KMS-11 (cell line): ENCODE measurements at regions not wholly inside any gene's neighbourhood (a gene's known extent, or its start where the extent isn't known, plus 50 kb on each side); places are given as distances from the start of the nearest gene placed in this dataset.
"Not testable (repeated sequence)": the region's sequence is repeated elsewhere in the genome, so short reads cannot be mapped to it uniquely, and the experiment has no call there.

Source experiments
- H2AFZ ChIP-seq: fragments of 200-600 bp; sonication (generic); 2 replicates; pipeline ENCODE4 v1.6.1; 2016; ENCODE audit warnings: antibody characterized with exemption, mixed run types, low read depth
- H3K27ac ChIP-seq: fragments of 200-600 bp; sonication (generic); 2 replicates; pipeline ENCODE4 v1.6.1; 2016; ENCODE audit warnings: mild to moderate bottlenecking, mixed run types
- H3K27me3 ChIP-seq: fragments of 200-600 bp; sonication (generic); 2 replicates; pipeline ENCODE4 v1.6.1; 2017; ENCODE audit warnings: mild to moderate bottlenecking, low read depth, mixed run types, moderate library complexity; ENCODE audit not compliant: insufficient read depth
- H3K36me3 ChIP-seq: fragments of 200-600 bp; sonication (generic); 2 replicates; pipeline ENCODE4 v1.6.1; 2017; ENCODE audit warnings: mild to moderate bottlenecking, mixed run types; ENCODE audit not compliant: insufficient read depth
- H3K4me1 ChIP-seq: fragments of 200-600 bp; sonication (generic); 2 replicates; pipeline ENCODE4 v1.6.1; 2016; ENCODE audit warnings: mild to moderate bottlenecking, low read depth, mixed run types; ENCODE audit not compliant: poor library complexity, severe bottlenecking
- H3K4me2 ChIP-seq: fragments of 200-600 bp; sonication (generic); 2 replicates; pipeline ENCODE4 v1.7.0; 2016; ENCODE audit warnings: mild to moderate bottlenecking, mixed run types
- H3K4me3 ChIP-seq: fragments of 200-600 bp; sonication (generic); IDR thresholded peaks from 2 replicates; pipeline ENCODE4 v1.6.1; 2017; ENCODE audit warnings: low read depth, low read length, mixed read lengths; ENCODE audit not compliant: insufficient read depth
- H3K79me2 ChIP-seq: fragments of 200-600 bp; sonication (generic); 2 replicates; pipeline ENCODE4 v1.6.1; 2016; ENCODE audit warnings: low read depth, mixed run types; ENCODE audit not compliant: insufficient read depth
- H3K9ac ChIP-seq: fragments of 200-600 bp; sonication (generic); 2 replicates; pipeline ENCODE4 v1.6.1; 2016; ENCODE audit warnings: mild to moderate bottlenecking, mixed run types
- H4K20me1 ChIP-seq: fragments of 200-600 bp; sonication (generic); 2 replicates; pipeline ENCODE4 v1.6.1; 2016; ENCODE audit warnings: mild to moderate bottlenecking, mixed run types; ENCODE audit not compliant: insufficient read depth
- TF ChIP-seq, protein P1 (sequence below): fragments of 200-600 bp; sonication (generic); conservative IDR thresholded peaks from 2 replicates; pipeline ENCODE4 v1.6.1; 2017; ENCODE audit warnings: low read depth, mild to moderate bottlenecking, antibody characterized with exemption, low read length, moderate library complexity, mixed read lengths

DNA sequence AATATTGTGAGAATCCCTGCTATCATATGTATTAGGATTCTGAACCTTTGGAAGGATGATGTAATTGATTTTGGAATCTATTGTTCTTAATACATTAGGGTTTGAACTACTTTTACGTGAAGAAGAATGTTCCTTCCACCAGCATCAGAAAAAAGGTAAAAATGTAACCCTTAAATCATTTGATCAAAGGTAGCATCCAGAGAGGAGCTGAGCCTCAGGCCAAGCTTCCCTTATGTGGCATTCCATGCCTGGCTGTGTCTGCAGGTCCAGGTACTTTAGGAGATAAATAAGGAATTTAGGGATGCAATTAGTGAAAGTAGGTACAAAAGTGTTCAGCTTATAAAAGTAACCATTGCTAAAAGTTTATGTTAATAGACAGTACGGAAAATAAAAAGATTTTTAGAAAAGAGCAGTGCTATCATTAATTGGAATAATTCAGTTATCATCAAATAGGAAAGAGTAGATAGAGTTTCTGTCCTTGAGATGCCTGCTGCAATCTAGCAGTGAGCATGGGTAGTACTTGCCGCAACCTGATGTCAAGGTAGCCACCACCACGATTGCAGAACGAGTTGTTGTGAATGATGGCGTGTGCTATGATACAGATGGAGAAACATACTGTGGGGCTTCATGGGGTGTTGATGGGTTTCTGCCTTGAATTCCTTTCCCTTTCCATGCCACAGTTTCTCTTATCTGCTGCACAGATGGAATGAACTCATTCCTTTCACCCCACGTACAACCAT lies 228.8 kb downstream of the GATA3 start:
- TF ChIP-seq, protein P1, sequence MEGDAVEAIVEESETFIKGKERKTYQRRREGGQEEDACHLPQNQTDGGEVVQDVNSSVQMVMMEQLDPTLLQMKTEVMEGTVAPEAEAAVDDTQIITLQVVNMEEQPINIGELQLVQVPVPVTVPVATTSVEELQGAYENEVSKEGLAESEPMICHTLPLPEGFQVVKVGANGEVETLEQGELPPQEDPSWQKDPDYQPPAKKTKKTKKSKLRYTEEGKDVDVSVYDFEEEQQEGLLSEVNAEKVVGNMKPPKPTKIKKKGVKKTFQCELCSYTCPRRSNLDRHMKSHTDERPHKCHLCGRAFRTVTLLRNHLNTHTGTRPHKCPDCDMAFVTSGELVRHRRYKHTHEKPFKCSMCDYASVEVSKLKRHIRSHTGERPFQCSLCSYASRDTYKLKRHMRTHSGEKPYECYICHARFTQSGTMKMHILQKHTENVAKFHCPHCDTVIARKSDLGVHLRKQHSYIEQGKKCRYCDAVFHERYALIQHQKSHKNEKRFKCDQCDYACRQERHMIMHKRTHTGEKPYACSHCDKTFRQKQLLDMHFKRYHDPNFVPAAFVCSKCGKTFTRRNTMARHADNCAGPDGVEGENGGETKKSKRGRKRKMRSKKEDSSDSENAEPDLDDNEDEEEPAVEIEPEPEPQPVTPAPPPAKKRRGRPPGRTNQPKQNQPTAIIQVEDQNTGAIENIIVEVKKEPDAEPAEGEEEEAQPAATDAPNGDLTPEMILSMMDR: no peak
- H2AFZ ChIP-seq: no peak overlapping the region
- H3K79me2 ChIP-seq: no peaks in the 10 kb centered on the region
- H3K27ac ChIP-seq: no peak overlapping the region
- H3K4me3 ChIP-seq: no peak overlapping the region
- no peaks in the 10 kb centered on the region for H3K36me3 ChIP-seq
- H3K27me3 ChIP-seq: no peaks in the 10 kb centered on the region
- H3K4me2 ChIP-seq: no peak overlapping the region
- H4K20me1 ChIP-seq: no peaks in the 10 kb centered on the region
- H3K9ac ChIP-seq: no peak overlapping the region
- H3K4me1 ChIP-seq: no peaks in the 10 kb centered on the region

DNA sequence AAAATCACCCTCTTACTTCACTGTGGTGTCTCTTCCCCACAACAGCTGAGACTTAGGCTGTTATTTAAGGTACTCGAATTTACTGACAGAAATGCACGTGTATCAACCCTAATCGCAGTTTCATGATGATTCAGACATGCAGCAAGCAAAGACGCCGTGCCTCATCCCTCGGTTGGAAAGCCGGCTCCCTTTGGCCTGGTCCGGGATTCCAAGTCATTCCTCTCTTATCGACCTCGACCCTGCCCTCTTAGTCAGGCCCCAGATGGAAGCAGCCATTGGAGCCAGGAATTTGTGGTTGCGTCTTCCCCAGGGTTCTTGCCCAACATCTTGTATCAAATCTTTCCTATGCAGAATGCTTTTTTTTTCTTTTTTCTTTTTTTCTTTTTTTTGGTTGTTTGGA lies 229.5 kb downstream of the GATA3 start:
- no peaks in the 10 kb centered on the region for H4K20me1 ChIP-seq
- H3K4me2 ChIP-seq: no peak overlapping the region
- no peak overlapping the region for H3K27ac ChIP-seq
- H2AFZ ChIP-seq: no peak overlapping the region
- H3K36me3 ChIP-seq: no peaks in the 10 kb centered on the region
- no peaks in the 10 kb centered on the region for H3K79me2 ChIP-seq
- no peaks in the 10 kb centered on the region for H3K4me1 ChIP-seq
- TF ChIP-seq, protein P1: no peak
- no peaks in the 10 kb centered on the region for H3K27me3 ChIP-seq
- H3K9ac ChIP-seq: no peak overlapping the region
- H3K4me3 ChIP-seq: no peak overlapping the region

DNA sequence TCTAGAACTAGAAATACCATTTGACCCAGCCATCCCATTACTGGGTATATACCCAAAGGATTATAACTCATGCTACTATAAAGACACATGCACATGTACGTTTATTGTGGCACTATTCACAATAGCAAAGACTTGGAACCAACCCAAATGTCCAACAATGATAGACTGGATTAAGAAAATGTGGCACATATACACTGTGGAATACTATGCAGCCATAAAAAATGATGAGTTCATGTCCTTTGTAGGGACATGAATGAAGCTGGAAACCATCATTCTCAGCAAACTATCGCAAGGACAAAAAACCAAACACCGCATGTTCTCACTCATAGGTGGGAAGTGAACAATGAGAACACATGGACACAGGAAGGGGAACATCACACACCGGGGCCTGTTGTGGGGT lies 231.5 kb downstream of the GATA3 start:
- not testable (repeated sequence) for H3K79me2 ChIP-seq, H4K20me1 ChIP-seq, H3K4me1 ChIP-seq, H3K4me3 ChIP-seq, H3K27ac ChIP-seq, H3K36me3 ChIP-seq, H3K9ac ChIP-seq, H3K27me3 ChIP-seq, H3K4me2 ChIP-seq, H2AFZ ChIP-seq

DNA sequence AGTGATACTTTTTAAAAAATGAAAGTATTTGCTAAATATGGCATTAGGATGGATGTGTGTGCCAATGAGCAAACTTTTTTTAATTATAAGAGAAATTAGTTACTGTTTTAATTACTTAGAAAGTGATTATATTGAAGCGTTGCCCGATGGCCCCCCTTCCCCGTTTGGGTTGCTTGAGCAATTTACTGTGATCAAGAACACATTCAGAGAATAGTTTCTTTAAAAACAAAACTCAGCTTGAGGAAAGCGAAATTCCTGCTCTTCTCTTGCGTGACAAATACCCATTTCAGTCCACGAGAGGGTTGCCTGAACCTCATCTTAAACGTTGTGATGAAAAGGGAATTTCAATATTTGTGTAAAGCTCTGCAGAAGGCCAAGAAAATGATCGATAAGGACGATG lies 234.1 kb downstream of the GATA3 start:
- Histone ChIP-seq H3K27ac (no peak overlapping the region), H3K79me2 (no peaks in the 10 kb centered on the region), H2AFZ (no peak overlapping the region), H3K27me3 (no peaks in the 10 kb centered on the region), H4K20me1 (no peaks in the 10 kb centered on the region), H3K4me1 (no peaks in the 10 kb centered on the region), H3K36me3 (no peaks in the 10 kb centered on the region), H3K4me3 (no peak overlapping the region), H3K4me2 (no peak overlapping the region), H3K9ac (no peak overlapping the region)
- TF ChIP-seq, protein P1: no peak

DNA sequence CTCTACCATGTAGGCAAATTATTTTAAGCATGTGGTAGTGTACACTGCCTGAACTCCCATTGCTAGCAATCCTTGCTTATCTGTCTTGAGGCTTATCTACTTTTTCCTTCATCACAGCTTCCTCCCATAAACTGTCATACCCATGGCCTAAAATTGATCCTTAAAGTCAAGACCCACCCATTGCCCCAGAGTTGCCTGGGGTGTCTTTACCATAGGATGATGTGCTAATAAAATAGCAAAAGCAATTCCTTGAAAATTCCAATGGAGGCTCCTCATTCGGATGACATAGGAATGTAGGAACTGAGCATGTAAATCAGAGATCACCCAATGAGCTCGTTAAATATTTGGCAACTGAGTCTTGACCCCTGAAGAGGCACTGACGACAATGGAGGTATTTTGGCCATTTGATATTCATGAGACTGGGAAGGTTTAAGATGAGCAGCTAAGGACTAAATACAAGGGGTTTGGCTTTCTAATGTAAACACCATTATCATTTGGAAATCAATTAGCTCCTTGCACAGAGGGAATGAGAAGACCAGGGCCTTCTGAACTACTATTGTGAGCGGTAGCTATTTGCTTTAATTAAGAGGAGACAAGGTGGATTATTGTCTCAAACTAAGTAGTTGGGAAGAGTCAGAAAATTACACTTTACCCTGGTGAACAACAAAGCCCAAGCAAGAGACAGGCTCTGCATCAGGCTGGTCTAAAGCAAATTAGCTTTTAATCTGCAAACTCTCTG lies 234.9 kb downstream of the GATA3 start:
- Histone ChIP-seq H3K27ac (no peak overlapping the region), H4K20me1 (no peaks in the 10 kb centered on the region), H2AFZ (no peak overlapping the region), H3K4me3 (no peak overlapping the region), H3K36me3 (no peaks in the 10 kb centered on the region), H3K9ac (no peak overlapping the region), H3K79me2 (no peaks in the 10 kb centered on the region), H3K4me1 (no peaks in the 10 kb centered on the region), H3K27me3 (no peaks in the 10 kb centered on the region), H3K4me2 (no peak overlapping the region)
- TF ChIP-seq, protein P1: no peak
